Epithelial cell of proximal tubule (primary cell): ENCODE measurements at regions not wholly inside any gene's neighbourhood (a gene's known extent, or its start where the extent isn't known, plus 50 kb on each side); places are given as distances from the start of the nearest gene placed in this dataset.

ENCODE experiments used
- DNase-seq: peaks from one replicate; pipeline ENCODE4 v3.0.0-alpha.2; 2011; ENCODE audit warnings: low read depth
- H3K4me3 ChIP-seq: 2 replicates; pipeline ENCODE4 v1.5.1; 2011; ENCODE audit warnings: low read depth, mild to moderate bottlenecking, low read length
- TF ChIP-seq, protein P1 (sequence below): conservative IDR thresholded peaks from 2 replicates; pipeline ENCODE4 v1.5.1; 2012; ENCODE audit warnings: low read depth, mild to moderate bottlenecking, low read length

DNA sequence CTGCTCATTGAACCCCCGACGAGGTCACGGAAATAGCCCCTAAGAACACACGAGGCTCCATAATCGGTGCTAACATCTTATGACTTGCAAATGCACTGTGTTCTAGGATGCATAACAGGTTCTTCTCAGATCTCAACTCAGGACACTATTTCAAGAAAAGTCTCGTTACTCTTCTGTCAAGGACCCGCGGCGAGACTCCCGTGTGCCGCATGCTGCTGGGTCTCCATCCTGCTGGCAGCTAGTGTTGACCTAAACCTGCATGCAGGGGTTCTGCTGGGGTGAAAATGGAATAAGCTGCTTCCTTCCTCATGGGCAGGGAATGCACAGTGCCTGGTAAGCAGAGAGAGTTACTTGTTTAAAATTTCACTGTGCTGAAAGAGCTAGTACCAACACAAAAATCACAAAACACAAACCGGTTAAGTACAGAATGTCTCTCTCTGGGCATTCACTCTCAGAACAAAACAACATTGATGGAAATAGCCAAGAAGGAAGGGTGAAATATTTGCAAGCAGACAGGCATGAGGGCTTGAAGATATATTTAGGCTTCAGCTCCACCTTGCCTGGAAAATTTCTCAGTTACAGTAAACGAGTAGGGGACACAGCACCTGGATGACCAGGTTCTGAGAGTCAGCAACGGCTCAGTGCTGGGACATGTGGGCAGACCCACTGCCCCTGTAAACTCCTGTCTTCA, 416.5 kb downstream of the GADD45G start:
- no peak for DNase-seq
- TF ChIP-seq, protein P1, sequence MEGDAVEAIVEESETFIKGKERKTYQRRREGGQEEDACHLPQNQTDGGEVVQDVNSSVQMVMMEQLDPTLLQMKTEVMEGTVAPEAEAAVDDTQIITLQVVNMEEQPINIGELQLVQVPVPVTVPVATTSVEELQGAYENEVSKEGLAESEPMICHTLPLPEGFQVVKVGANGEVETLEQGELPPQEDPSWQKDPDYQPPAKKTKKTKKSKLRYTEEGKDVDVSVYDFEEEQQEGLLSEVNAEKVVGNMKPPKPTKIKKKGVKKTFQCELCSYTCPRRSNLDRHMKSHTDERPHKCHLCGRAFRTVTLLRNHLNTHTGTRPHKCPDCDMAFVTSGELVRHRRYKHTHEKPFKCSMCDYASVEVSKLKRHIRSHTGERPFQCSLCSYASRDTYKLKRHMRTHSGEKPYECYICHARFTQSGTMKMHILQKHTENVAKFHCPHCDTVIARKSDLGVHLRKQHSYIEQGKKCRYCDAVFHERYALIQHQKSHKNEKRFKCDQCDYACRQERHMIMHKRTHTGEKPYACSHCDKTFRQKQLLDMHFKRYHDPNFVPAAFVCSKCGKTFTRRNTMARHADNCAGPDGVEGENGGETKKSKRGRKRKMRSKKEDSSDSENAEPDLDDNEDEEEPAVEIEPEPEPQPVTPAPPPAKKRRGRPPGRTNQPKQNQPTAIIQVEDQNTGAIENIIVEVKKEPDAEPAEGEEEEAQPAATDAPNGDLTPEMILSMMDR, result no peak
- no peak overlapping the region for H3K4me3 ChIP-seq

DNA sequence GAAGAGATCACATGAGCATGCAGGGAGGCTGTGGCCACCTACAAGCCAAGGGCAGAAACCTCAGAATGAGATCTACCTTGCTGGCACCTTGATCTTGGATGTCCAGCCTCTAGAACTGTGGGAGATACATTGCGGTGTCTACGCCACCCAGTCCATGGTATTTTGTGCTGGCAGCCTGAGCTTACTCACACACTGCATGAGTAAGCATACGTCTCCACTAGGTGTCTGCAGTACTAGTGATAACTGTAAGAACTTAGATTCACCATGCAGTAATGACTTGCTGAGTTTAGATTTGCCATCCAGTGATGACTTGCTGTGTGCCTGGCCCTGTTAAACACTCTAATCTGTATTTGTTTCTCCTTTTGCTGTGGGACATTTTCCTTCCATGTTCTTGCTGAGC, 417.7 kb downstream of the GADD45G start:
- DNase-seq, result no peak
- TF ChIP-seq, protein P1, result no peak
- H3K4me3 ChIP-seq, result no peak overlapping the region

DNA sequence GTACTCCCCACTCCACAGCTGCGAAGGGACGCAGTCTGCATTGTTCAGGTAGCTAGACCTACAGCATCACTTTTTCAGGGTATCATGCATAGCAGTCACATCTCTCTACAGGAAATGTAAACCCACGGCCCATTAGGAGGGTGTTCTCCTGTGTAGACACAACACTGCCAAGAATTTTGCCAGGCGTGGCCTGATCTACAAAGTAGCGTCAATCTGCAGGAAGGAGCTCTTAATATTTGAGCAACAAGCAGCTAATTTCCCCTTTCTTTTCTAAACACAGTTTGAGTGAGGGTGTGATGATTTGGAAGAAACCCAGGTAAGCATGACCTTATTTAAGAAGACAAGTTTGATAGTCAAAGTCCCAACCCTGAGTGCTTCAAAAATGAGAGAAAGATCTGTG, 419.0 kb downstream of the GADD45G start:
- H3K4me3 ChIP-seq, result no peak overlapping the region
- TF ChIP-seq, protein P1, result no peak
- DNase-seq, result no peak

DNA sequence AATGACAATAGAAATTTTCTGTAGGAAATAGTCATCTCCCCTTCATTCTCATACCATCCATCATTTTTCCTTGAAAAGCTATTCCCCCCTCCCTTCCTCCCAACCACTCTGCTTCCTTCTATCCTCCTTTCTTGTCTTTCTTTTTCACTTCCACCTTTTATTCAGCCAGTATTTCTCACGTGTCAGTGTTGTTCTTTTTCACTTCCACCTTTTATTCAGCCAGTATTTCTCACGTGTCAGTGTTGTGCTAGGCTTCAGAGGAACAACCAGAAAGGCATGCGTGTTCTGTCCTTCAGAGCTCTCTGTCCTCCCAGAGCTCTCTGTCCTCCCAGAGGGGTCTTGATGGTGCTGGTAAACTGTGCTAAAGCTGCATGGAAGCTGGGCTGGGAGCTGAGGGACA, 419.6 kb downstream of the GADD45G start:
- no peak overlapping the region for H3K4me3 ChIP-seq
- no peak for DNase-seq
- TF ChIP-seq, protein P1, result no peak

DNA sequence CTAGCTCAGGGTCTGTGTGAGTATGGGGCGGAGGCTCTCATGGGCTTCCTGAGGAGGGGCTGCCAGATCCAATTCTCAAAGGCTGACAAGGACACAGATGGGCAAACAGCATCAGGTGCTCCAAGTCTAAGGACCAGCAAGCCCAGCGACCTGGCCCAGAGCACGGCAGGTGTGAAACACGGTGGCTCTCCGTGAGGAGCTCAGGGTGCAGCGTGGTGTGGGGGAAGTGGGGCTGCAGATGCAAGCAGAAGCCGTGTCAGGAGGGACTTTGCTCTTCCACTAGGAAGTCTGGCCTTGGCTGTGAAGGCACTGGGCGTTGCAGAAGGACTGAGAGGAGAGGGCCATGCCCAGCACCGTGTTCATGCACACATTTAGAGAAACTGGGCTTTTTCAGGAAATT, 420.0 kb downstream of the GADD45G start:
- H3K4me3 ChIP-seq, result no peak overlapping the region
- DNase-seq, result no peak
- TF ChIP-seq, protein P1, result no peak

DNA sequence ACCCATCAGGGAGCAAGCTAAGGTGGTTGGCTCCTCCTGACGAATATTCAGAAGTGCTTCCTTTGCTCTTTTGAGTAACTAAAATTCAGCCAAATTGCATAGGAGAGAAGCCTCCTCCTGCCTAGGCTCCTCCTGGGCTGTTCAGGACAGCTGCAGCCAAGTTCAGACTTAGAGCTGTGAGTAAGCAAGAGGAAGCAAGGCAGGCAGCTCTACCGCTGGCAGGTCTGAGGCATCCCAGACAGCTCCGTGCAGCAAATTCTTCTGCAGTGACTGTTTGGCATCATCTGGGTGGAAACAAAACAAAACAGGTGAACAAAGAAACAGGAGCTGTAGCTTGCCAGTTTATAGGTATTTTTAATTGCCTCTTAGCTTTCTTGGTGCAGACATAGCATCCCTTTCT, 421.0 kb downstream of the GADD45G start:
- no peak overlapping the region for H3K4me3 ChIP-seq
- DNase-seq, result no peak
- TF ChIP-seq, protein P1, result no peak

DNA sequence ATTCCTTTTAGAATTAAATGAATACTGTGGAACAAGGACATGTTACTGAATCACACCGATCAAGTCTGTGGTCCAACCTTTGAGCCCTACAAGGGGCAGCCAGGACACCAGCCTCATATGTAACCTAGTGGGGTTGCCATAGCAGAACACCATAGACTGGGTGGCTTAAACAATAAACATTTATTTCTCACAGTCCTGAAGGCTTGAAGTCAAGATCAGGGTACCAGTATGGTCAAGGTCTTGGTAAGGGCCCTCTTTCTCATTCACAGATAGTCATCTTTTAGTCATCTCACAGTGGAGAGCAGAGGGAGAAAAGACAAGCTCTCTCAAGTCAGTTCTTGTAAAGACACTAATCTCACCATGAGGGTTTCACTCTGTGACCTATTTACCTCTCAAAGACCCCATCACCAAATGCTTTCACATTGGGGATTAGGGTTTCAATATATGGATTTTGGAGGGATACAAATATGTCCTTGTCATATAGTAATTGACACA, 422.5 kb downstream of the GADD45G start:
- DNase-seq, result no peak
- H3K4me3 ChIP-seq, result no peak overlapping the region
- TF ChIP-seq, protein P1, result no peak
